WTC11 (cell line): ENCODE measurements at regions not wholly inside any gene's neighbourhood (a gene's known extent, or its start where the extent isn't known, plus 50 kb on each side); places are given as distances from the start of the nearest gene placed in this dataset.

Source experiments
- ATAC-seq: fragments of 200-7000 bp; cut with Tn5 transposase; 2 replicates; pipeline ENCODE4 v1.10.0; 2021; ENCODE audit warnings: mild to moderate bottlenecking, moderate library complexity
- CTCF ChIA-PET: fragments of 300-600 bp; sonication (Branson Sonifier 250); formaldehyde crosslinking; loops from one replicate; lab custom pipeline; 2021; ENCODE audit warnings: antibody characterized with exemption; lab: Charles Lee
- POLR2A ChIA-PET: fragments of 350-600 bp; sonication (Branson Sonifier 250); formaldehyde crosslinking; loops from one replicate; lab custom pipeline; 2021; ENCODE audit warnings: antibody characterized with exemption; lab: Charles Lee
- DNase-seq: peaks from one replicate; pipeline ENCODE4 v3.0.0; 2021; ENCODE audit warnings: low spot score
- H3K27ac Mint-ChIP-seq: 2 replicates; pipeline ENCODE4 v1.8.0; 2021; ENCODE audit warnings: mixed read lengths
- H3K27me3 Mint-ChIP-seq: 2 replicates; pipeline ENCODE4 v1.8.0; 2021; ENCODE audit warnings: low read depth, mild to moderate bottlenecking, moderate library complexity, mixed read lengths
- H3K36me3 Mint-ChIP-seq: 2 replicates; pipeline ENCODE4 v1.8.0; 2021; ENCODE audit warnings: mixed read lengths
- H3K4me1 Mint-ChIP-seq: 2 replicates; pipeline ENCODE4 v1.8.0; 2022; ENCODE audit warnings: mixed read lengths
- H3K4me3 Mint-ChIP-seq: 2 replicates; pipeline ENCODE4 v1.8.0; 2021; ENCODE audit warnings: mild to moderate bottlenecking, moderate library complexity, mixed read lengths
- H3K9me3 Mint-ChIP-seq: 2 replicates; pipeline ENCODE4 v1.8.0; 2021; ENCODE audit warnings: mixed read lengths
- AFF4 ChIP-seq: sonication (generic); formaldehyde crosslinking; IDR thresholded peaks from 2 replicates; pipeline ENCODE4 v1.8.1; 2023; ENCODE audit warnings: mild to moderate bottlenecking, missing genetic modification reagents, borderline replicate concordance
- AR ChIP-seq: fragments of 250-450 bp; sonication (Bioruptor Pico); IDR thresholded peaks from 2 replicates; pipeline ENCODE4 v1.9.0; 2021; ENCODE audit warnings: mild to moderate bottlenecking
- ATF1 ChIP-seq: sonication (generic); formaldehyde crosslinking; IDR thresholded peaks from 2 replicates; pipeline ENCODE4 v1.8.1; 2023; ENCODE audit warnings: mild to moderate bottlenecking, moderate library complexity, missing genetic modification reagents
- CREM ChIP-seq: sonication (generic); formaldehyde crosslinking; IDR thresholded peaks from 2 replicates; pipeline ENCODE4 v1.8.1; 2022; ENCODE audit warnings: mild to moderate bottlenecking, missing genetic modification reagents, moderate library complexity
- CTCF ChIP-seq: fragments of 200-600 bp; IDR thresholded peaks from 2 replicates; pipeline ENCODE4 v1.8.0; 2022; ENCODE audit warnings: antibody characterized with exemption
- E2F5 ChIP-seq: sonication (generic); formaldehyde crosslinking; IDR thresholded peaks from 2 replicates; pipeline ENCODE4 v1.8.1; 2022; ENCODE audit warnings: mild to moderate bottlenecking, moderate library complexity, missing genetic modification reagents
- ETV6 ChIP-seq: sonication (generic); formaldehyde crosslinking; IDR thresholded peaks from 2 replicates; pipeline ENCODE4 v1.8.1; 2022; ENCODE audit warnings: mild to moderate bottlenecking, missing genetic modification reagents
- FOXJ3 ChIP-seq: sonication (generic); formaldehyde crosslinking; IDR thresholded peaks from 2 replicates; pipeline ENCODE4 v1.9.0; 2021; ENCODE audit warnings: missing genetic modification reagents, mild to moderate bottlenecking, borderline replicate concordance
- GRHL2 ChIP-seq: fragments of 250-450 bp; sonication (Bioruptor Pico); IDR thresholded peaks from 2 replicates; pipeline ENCODE4 v1.8.0; 2022; ENCODE audit warnings: mild to moderate bottlenecking, moderate library complexity; ENCODE audit not compliant: insufficient replicate concordance, severe bottlenecking
- MXD4 ChIP-seq: fragments of 250-450 bp; sonication (Bioruptor Pico); IDR thresholded peaks from 2 replicates; pipeline ENCODE4 v1.8.0; 2021; ENCODE audit warnings: mild to moderate bottlenecking, moderate library complexity, borderline replicate concordance
- NFATC4 ChIP-seq: fragments of 250-450 bp; sonication (Bioruptor Pico); IDR thresholded peaks from 2 replicates; pipeline ENCODE4 v1.9.0; 2021; ENCODE audit warnings: mild to moderate bottlenecking
- NR1H2 ChIP-seq: sonication (generic); formaldehyde crosslinking; IDR thresholded peaks from 2 replicates; pipeline ENCODE4 v1.9.0; 2021; ENCODE audit warnings: mild to moderate bottlenecking, moderate library complexity, missing genetic modification reagents
- RELA ChIP-seq: sonication (generic); formaldehyde crosslinking; IDR thresholded peaks from 2 replicates; pipeline ENCODE4 v1.8.1; 2022; ENCODE audit warnings: missing genetic modification reagents, mild to moderate bottlenecking, borderline replicate concordance
- SP1 ChIP-seq: sonication (generic); formaldehyde crosslinking; conservative IDR thresholded peaks from 2 replicates; pipeline ENCODE4 v1.8.1; 2022; ENCODE audit warnings: missing genetic modification reagents
- ZBTB21 ChIP-seq: sonication (generic); formaldehyde crosslinking; IDR thresholded peaks from 2 replicates; pipeline ENCODE4 v1.8.1; 2023; ENCODE audit warnings: mild to moderate bottlenecking, missing genetic modification reagents, borderline replicate concordance
- ZNF121 ChIP-seq: sonication (generic); formaldehyde crosslinking; IDR thresholded peaks from 2 replicates; pipeline ENCODE4 v1.8.0; 2023; ENCODE audit warnings: missing genetic modification reagents
- ZNF263 ChIP-seq: sonication (generic); formaldehyde crosslinking; IDR thresholded peaks from 2 replicates; pipeline ENCODE4 v1.8.1; 2022; ENCODE audit warnings: low read depth, mild to moderate bottlenecking, moderate library complexity, missing genetic modification reagents
- ZNF425 ChIP-seq: fragments of 250-450 bp; sonication (Bioruptor Pico); conservative IDR thresholded peaks from 2 replicates; pipeline ENCODE4 v1.9.0; 2021; ENCODE audit warnings: mild to moderate bottlenecking

- Mint-ChIP-seq H3K4me3 (no peak overlapping the region), H3K27me3 (no peaks in the 10 kb centered on the region), H3K36me3 (no peaks in the 10 kb centered on the region), H3K9me3 (no peaks in the 10 kb centered on the region), H3K27ac (no peak overlapping the region), H3K4me1 (peaks cover 10% of the 10 kb centered on the region)
- no peak for ATAC-seq
- POLR2A ChIA-PET = no interaction called here
- CTCF ChIA-PET = no interaction called here
- DNase-seq = no peak
- TF ChIP-seq MXD4 (CRISPR knock-in tag) = no peak
- no peak for TF ChIP-seq CREM (CRISPR knock-in tag)
- TF ChIP-seq RELA (CRISPR knock-in tag) = no peak
- no peak for TF ChIP-seq ETV6 (CRISPR knock-in tag)
- TF ChIP-seq E2F5 (CRISPR knock-in tag) = no peak
- TF ChIP-seq NR1H2 (CRISPR knock-in tag) = no peak
- TF ChIP-seq CTCF = no peak
- TF ChIP-seq GRHL2 (CRISPR knock-in tag) = no peak
- TF ChIP-seq SP1 (CRISPR knock-in tag) = no peak
- no peak for TF ChIP-seq ZNF425 (CRISPR knock-in tag)
- no peak for TF ChIP-seq ZBTB21 (CRISPR knock-in tag)
- no peak for TF ChIP-seq AFF4 (CRISPR knock-in tag)
- no peak for TF ChIP-seq ZNF263 (CRISPR knock-in tag)
- no peak for TF ChIP-seq ATF1
- no peak for TF ChIP-seq NFATC4 (CRISPR knock-in tag)
- no peak for TF ChIP-seq ZNF121 (CRISPR knock-in tag)
These were observed 114.1 kb upstream of the BTG1 start for GRCh38 chr12:92259696-92260251.

- Mint-ChIP-seq H3K4me1 (peaks cover 10% of the 10 kb centered on the region), H3K27ac (no peak overlapping the region), H3K27me3 (no peaks in the 10 kb centered on the region), H3K36me3 (no peaks in the 10 kb centered on the region), H3K9me3 (no peaks in the 10 kb centered on the region), H3K4me3 (no peak overlapping the region)
- no peak for ATAC-seq
- ChIA-PET CTCF (no interaction called here), POLR2A (no interaction called here)
- no peak for DNase-seq
- TF ChIP-seq FOXJ3 (no peak), AR (CRISPR knock-in tag) (no peak)
These were observed 113.6 kb upstream of the BTG1 start for GRCh38 chr12:92259291-92259690.
